GM18517 (cell line): ENCODE measurements at regions not wholly inside any gene's neighbourhood (a gene's known extent, or its start where the extent isn't known, plus 50 kb on each side); places are given as distances from the start of the nearest gene placed in this dataset.

ENCODE experiments used
- ATAC-seq: cut with Tn5 transposase; IDR thresholded peaks from one replicate; pipeline ENCODE4 v1.9.1; 2021; ENCODE audit warnings: mild to moderate bottlenecking, moderate library complexity; ENCODE audit not compliant: unreplicated experiment

GRCh38 chr22:48391171-48391711, 1436.4 kb downstream of the BRD1 start:
- ATAC-seq, result no peak

- no peak for ATAC-seq
Observed at GRCh38 chr22:48389916-48390315, 1437.8 kb downstream of the BRD1 start.

- ATAC-seq, result no peak
Observed at GRCh38 chr22:48382197-48382596, 1445.5 kb downstream of the BRD1 start.

GRCh38 chr22:48380016-48380665, 1447.5 kb downstream of the BRD1 start:
- ATAC-seq, result no peak

- ATAC-seq, result no peak
Observed at GRCh38 chr22:48379371-48379770, 1448.3 kb downstream of the BRD1 start.

DNA sequence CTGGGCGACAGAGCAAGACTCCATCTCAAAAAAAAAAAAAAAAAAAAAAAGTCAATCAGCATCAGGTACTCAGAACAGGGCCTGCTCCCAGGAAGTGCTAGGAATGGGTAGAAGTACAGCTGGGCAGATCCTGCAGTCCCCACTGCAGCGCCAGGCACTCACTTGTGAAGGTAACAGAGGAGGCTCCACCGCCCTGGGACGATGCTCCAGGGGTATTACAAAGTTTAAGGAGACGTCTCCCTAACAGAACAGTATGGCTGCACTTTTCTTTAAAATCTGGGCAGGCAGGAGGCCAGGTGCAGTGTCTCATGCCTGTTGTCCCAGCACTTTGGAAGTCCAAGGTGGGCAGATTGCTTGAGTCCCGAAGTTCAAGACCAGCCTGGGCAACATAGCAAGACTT, 1449.0 kb downstream of the BRD1 start:
- no peak for ATAC-seq

DNA sequence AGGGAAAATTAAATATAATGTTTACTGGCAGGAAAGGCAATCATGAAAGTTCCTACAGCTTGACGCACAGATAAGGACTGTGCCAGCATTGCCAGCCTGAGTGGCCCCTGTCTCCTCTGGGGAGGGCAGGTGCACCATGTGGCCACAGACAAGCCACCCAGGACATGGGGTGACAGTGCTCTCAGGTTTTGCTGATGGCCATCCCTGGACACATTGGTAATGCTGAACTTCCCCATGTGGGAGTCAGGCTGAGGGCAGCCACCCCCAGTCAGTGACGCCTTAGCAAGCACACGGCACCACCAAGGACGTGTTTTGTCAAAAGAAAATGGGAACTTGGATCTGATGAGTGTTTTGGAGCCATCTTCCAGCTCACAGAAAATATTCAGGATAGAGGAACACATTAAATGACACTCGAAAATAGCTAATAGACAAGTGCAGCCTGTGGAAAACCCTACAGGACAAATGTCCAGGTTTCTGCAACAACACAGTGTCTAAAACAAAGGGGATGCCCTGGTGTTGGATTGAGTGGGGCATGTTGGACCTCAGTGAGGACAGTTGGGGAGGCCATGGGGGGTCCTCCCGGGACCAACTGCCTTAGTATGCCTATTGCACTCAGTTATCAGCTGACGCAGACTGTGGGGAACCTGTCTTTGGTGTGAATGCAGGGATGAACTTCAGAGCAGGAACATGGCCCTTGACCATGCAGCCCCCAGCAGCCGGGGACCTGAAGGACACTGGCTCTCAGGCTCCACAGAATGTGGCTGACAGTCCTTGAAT, 1450.5 kb downstream of the BRD1 start:
- ATAC-seq, result no peak

- ATAC-seq, result no peak
Observed at GRCh38 chr22:48376428-48376827, 1451.2 kb downstream of the BRD1 start.

- ATAC-seq, result no peak
Observed at GRCh38 chr22:48373626-48374173, 1454.0 kb downstream of the BRD1 start.

DNA sequence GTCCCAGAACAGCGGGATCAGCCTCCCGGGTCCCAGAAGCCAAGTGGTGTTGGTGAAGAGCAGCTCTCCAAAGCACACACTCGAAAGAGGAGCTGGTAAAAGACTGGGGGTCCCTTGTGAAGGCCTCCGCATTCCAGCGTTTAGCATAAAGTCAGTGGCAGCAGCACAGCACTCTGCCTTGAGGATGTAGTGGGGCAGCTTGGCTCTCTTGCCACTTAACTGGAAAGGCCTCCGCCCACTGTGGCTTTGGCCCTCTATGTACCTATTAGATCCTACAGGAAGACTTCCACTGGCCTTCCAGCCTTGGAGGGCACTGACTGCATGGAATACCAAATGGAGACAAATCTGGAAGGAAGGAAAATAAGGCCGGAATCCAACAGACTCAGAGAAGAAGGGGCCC, 1455.3 kb downstream of the BRD1 start:
- ATAC-seq, result no peak

DNA sequence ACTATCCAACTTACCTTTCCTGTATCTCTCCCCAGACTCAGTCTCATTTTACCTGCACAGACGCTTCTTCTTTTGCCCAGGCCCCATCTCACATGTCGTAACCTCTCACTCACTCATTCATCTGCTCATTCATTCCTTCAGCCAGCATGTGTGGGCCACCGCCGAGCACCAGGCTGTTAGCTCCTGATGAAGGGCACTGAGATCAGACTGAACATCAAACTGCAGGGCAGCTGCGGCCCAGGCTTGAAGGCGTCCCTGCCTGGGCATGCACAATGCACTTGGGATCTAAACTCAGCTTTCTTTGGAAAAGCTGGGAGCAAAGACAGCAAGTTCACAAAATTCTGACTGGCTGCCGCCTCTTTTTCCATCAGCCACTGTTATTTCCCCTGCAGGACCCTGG, 1456.3 kb downstream of the BRD1 start:
- no peak for ATAC-seq

GRCh38 chr22:48370508-48371325, 1457.0 kb downstream of the BRD1 start:
- ATAC-seq, result no peak

DNA sequence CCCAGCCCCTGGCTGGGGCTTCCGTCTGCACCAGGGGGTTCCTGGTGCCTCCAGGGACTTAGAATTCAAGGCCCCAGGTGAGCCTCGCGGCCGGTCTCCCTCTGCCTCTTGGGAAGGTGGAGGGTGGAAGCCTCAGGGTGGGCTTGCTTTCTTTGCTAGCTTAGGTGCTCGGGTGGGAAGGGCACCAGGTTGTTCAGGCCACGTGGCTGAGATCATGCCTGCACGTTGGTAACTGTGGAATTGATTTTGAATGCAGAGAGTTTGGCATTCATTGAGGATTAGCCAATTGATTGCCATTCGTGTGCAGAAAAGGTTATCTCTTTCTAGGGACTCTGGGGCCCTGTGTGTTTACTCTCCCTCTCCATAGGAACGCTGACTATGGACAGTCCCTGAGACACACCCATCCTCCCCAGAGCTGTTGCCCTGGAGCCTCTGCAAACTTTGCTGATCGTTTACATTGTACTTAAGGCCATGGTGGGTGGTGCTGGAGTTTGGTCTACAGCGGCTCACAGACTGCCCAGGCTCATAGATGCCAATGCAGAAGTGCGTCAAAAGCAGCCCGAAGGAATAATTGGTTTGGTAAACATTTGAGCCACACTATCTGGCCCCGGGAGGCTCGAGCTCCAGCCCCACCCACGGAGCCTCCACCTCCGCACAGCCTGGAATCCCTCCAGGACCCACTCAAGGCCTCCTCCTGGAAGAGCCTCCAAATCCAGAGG, 1457.7 kb downstream of the BRD1 start:
- ATAC-seq, result no peak

DNA sequence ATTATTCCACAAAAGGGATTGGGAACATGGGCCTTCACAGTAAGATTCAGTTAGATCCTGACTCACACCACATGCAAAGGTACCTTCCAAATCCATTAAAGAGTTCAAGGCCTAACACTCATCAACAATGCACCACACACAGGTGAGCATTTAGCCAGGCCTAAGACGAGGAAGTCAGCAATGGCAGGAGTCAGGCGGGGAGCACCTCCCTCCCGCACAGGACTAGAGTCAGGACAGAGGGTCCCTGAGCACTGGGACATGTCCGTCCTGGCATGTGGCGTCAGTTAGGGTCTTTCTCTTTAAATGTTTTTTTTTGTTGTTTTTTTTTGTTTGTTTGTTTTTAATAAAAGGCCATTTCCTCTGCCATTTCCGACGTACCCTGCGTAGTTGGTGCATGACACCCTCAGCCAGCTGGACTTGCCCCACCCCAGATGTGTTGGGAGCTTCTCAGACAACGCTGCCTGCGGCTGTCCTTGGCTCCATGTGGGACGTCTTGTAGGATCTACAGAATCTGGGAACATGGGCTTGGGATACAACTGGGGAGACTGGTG, 1458.6 kb downstream of the BRD1 start:
- ATAC-seq, result no peak

DNA sequence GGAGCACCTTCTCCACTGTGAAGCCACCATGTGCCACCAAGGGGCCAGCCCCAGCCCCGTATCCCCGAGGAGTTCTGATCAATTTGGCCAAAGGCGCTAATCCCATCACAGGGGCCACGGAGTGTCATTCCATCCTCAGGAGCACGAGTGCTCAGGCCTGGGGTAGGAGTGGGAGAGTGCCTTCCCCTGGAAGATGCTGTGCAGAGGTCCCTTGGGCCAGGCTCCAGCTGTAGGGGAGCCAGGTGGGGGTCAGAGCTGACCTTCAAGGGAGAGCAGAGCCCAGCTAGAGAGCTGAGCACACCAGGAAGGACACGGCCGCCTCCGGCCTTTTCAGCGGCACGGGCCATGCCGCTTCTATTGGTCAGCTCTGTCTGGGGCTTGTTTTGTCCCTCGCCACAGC, 1459.9 kb downstream of the BRD1 start:
- no peak for ATAC-seq

DNA sequence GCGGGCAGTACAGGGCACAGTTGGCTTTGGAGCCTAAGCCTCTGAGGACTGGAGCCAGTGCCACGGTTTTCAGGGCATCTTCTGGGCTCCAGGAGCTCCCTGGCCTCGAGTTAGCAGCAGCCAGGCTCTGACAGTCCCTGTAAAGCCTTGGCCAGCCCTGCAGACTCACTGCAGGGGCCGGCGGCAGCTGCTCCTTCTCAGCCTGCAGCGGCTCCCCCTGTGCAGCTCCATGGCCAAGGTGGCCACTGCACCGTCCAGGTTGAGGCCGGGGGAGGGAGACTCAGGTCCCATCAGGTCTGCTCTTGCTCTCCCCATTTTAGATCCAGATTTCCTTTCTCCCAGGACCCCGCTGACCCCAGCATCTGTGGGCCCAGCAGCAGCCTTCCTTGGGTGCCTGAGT, 1461.1 kb downstream of the BRD1 start:
- ATAC-seq, result no peak

DNA sequence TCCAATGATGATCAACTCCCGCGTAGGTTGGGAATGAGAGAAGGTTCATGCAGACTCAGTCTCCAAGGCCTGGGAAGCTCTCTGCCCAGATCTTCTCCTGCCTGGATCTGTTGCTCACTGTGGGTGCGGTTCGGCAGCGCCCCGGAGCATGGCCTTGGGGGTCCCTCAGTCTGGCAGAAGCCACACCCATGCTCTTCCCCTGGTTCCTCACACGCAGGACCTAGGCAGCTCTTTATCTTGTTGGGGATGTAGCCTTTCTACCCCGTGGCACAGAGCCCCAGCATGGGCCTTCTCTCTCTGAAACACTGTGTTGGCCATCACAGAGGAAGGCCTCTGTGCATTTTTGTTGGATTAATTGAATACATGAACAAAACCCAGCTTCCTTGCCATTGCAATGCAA, 1461.6 kb downstream of the BRD1 start:
- no peak for ATAC-seq

- ATAC-seq, result no peak
Observed at GRCh38 chr22:48365386-48365785, 1462.3 kb downstream of the BRD1 start.

DNA sequence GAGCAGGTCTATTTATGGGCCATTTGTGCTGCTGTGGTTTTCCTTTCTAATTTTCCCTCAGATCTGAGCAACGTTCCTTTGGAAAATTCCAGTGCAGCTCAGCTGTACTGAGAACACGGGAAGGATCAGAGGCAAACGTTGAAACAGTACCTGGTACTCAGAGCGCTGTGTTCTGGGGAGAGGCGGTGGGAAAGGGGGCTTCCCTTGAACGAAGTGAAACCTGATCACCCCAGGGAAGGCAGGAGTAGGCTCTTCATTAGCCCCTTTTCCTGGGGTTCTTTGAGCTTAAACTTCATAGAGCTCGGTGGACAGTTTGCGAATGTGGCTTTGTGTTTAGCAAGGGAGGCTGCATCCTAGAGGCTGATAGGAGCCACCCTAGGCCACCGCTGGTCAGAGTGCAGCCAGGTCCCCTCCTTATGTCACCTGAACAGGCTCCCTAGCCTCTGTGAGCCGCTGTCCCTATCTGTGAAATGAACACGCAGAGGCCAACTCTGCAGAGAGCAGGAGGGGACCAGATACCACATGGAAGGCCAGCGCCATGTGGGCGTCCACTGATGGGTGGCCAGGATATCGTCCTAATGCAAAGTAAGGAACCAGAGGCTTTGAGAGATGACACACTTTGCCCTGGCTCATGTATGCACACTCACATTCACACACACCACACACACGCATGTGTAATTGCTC, 1464.8 kb downstream of the BRD1 start:
- ATAC-seq, result no peak
